ENCODE measurements at regions not wholly inside any gene's neighbourhood (a gene's known extent, or its start where the extent isn't known, plus 50 kb on each side); places are given as distances from the start of the nearest gene placed in this dataset.

GRCh38 chr15:24733659-24734058 is 58.1 kb downstream of the NPAP1 start:
- H3K4me3 ChIP-seq (ENCODE audit: low read length), result no peak overlapping the region
- H4K20me1 ChIP-seq (ENCODE audit: insufficient read depth), result no peaks in the 10 kb centered on the region
- no peaks in the 10 kb centered on the region for H3F3A ChIP-seq (ENCODE audit: insufficient read depth, low read length, poor library complexity, severe bottlenecking)
- H3K79me2 ChIP-seq (replicated peaks; ENCODE audit: insufficient read depth, low read length), result no peaks in the 10 kb centered on the region
- H3K9ac ChIP-seq (ENCODE audit: low read length), result no peak overlapping the region
- no peaks in the 10 kb centered on the region for H3K9me3 ChIP-seq (ENCODE audit: low read length)
- H2AFZ ChIP-seq (ENCODE audit: low read depth, low read length), result no peak overlapping the region
- H3K27me3 ChIP-seq (ENCODE audit: insufficient read depth, low read depth, low read length), result no peaks in the 10 kb centered on the region
- H3K9me2 ChIP-seq (ENCODE audit: insufficient read depth, low read length), result no peaks in the 10 kb centered on the region
- H3K36me3 ChIP-seq (ENCODE audit: insufficient read depth, low read length), result no peaks in the 10 kb centered on the region
- H3K27ac ChIP-seq (ENCODE audit: low read length), result no peak overlapping the region
- H3K4me2 ChIP-seq (ENCODE audit: low read length), result no peak overlapping the region
- TF ChIP-seq, protein P1, sequence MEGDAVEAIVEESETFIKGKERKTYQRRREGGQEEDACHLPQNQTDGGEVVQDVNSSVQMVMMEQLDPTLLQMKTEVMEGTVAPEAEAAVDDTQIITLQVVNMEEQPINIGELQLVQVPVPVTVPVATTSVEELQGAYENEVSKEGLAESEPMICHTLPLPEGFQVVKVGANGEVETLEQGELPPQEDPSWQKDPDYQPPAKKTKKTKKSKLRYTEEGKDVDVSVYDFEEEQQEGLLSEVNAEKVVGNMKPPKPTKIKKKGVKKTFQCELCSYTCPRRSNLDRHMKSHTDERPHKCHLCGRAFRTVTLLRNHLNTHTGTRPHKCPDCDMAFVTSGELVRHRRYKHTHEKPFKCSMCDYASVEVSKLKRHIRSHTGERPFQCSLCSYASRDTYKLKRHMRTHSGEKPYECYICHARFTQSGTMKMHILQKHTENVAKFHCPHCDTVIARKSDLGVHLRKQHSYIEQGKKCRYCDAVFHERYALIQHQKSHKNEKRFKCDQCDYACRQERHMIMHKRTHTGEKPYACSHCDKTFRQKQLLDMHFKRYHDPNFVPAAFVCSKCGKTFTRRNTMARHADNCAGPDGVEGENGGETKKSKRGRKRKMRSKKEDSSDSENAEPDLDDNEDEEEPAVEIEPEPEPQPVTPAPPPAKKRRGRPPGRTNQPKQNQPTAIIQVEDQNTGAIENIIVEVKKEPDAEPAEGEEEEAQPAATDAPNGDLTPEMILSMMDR (IDR thresholded peaks at IDR 0.05; ENCODE audit: poor library complexity, severe bottlenecking), result no peak
- TF ChIP-seq REST (IDR thresholded peaks at IDR 0.05; ENCODE audit: borderline replicate concordance) (no peak), TAF1 (IDR thresholded peaks at IDR 0.05; ENCODE audit: low read depth) (no peak), EP300 (conservative IDR thresholded peaks at IDR 0.05; ENCODE audit: poor library complexity, severe bottlenecking) (no peak), EZH2 (IDR thresholded peaks at IDR 0.05; ENCODE audit: borderline replicate concordance, insufficient read depth, low read length, poor library complexity, severe bottlenecking) (no peak), MXI1 (conservative IDR thresholded peaks at IDR 0.05; ENCODE audit: poor library complexity, severe bottlenecking) (no peak), POLR2AphosphoS5 (IDR thresholded peaks at IDR 0.05) (no peak), RAD21 (conservative IDR thresholded peaks at IDR 0.05) (no peak), SMC3 (conservative IDR thresholded peaks at IDR 0.05; ENCODE audit: poor library complexity) (no peak)

DNA sequence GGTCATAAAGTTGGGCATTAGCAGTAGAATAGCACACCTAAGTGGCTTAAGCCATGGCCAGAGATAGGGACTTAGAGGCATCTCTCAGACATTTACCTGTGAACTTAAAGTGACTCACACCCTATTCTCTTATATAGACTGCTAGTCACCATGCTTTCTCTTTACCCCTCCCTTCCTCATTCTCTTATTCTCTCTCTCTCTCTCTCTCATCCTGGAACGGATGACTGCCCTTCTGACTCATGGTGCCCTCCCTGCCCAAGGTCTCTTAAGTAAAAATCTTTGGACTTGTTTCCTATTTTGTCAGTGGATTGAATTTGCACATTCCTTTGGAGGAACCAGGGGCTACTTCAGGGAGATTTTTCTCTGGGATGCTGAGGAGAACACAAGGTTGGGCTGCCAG is 58.8 kb downstream of the NPAP1 start:
- Histone ChIP-seq H3K9me3 (ENCODE audit: low read length) (no peaks in the 10 kb centered on the region), H3K9ac (ENCODE audit: low read length) (no peak overlapping the region), H3K4me2 (ENCODE audit: low read length) (no peak overlapping the region), H2AFZ (ENCODE audit: low read depth, low read length) (no peak overlapping the region), H3F3A (ENCODE audit: insufficient read depth, low read length, poor library complexity, severe bottlenecking) (no peaks in the 10 kb centered on the region), H3K27me3 (ENCODE audit: insufficient read depth, low read depth, low read length) (no peaks in the 10 kb centered on the region), H4K20me1 (ENCODE audit: insufficient read depth) (no peaks in the 10 kb centered on the region), H3K27ac (ENCODE audit: low read length) (no peak overlapping the region), H3K9me2 (ENCODE audit: insufficient read depth, low read length) (no peaks in the 10 kb centered on the region), H3K4me3 (ENCODE audit: low read length) (no peak overlapping the region), H3K79me2 (replicated peaks; ENCODE audit: insufficient read depth, low read length) (no peaks in the 10 kb centered on the region), H3K36me3 (ENCODE audit: insufficient read depth, low read length) (no peaks in the 10 kb centered on the region)
- no peak for TF ChIP-seq RAD21 (conservative IDR thresholded peaks at IDR 0.05)
- TF ChIP-seq EZH2 (IDR thresholded peaks at IDR 0.05; ENCODE audit: borderline replicate concordance, insufficient read depth, low read length, poor library complexity, severe bottlenecking), result no peak
- TF ChIP-seq REST (IDR thresholded peaks at IDR 0.05; ENCODE audit: borderline replicate concordance), result no peak
- TF ChIP-seq, protein P1 (IDR thresholded peaks at IDR 0.05; ENCODE audit: poor library complexity, severe bottlenecking), result no peak
- no peak for TF ChIP-seq POLR2AphosphoS5 (IDR thresholded peaks at IDR 0.05)
- no peak for TF ChIP-seq MXI1 (conservative IDR thresholded peaks at IDR 0.05; ENCODE audit: poor library complexity, severe bottlenecking)
- no peak for TF ChIP-seq TAF1 (IDR thresholded peaks at IDR 0.05; ENCODE audit: low read depth)
- no peak for TF ChIP-seq SMC3 (conservative IDR thresholded peaks at IDR 0.05; ENCODE audit: poor library complexity)
- TF ChIP-seq EP300 (conservative IDR thresholded peaks at IDR 0.05; ENCODE audit: poor library complexity, severe bottlenecking), result no peak

Data from neural cell (in vitro differentiated cells).